ENCODE measurements at regions not wholly inside any gene's neighbourhood (a gene's known extent, or its start where the extent isn't known, plus 50 kb on each side); places are given as distances from the start of the nearest gene placed in this dataset.

DNA sequence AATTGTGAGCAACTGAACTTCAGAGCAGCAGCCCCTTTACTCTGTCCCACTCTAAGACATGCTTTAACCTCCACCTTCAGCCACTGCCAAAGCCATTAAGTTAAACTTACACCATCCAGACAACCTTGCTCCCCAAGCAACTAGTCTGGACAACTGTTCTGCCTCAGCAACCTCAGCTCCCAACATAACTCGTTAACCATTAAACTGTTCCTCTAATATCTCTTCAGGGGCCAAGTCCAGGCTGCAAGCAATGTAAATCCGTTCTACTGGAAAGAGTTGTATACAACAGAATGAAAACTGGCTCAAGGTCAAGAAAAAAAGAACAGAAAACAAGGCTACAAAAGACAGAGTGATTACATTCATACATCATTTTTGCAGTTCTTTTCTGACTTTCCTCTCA, 131.7 kb upstream of the TARS1 start:
- no peak for TF ChIP-seq CTCF (IDR thresholded peaks at IDR 0.05; ENCODE audit: low read length)
- no peak for TF ChIP-seq EZH2phosphoT487 (IDR thresholded peaks at IDR 0.05; ENCODE audit: low read length)
- no peak for TF ChIP-seq EZH2 (optimal IDR thresholded peaks at IDR 0.05; ENCODE audit: low read depth, low read length)
